Stimulated activated CD8-positive, alpha-beta memory T cell treated with anti-CD3 and anti-CD28 coated beads, Interleukin-4, amount 100 ng/mL, for 4 hours (primary cell): ENCODE measurements at regions not wholly inside any gene's neighbourhood (a gene's known extent, or its start where the extent isn't known, plus 50 kb on each side); places are given as distances from the start of the nearest gene placed in this dataset.

ENCODE experiments used
- DNase-seq, 2 donors: peaks; one replicate each; pipeline ENCODE4 v3.0.0-alpha.2; 2020; ENCODE audit warnings: low read depth in 2 of 2, low spot score in 1 of 2

GRCh38 chr22:27662359-27663301 is 138.9 kb downstream of the MN1 start:
- no peak for DNase-seq

GRCh38 chr22:27663812-27664211 is 137.7 kb downstream of the MN1 start:
- no peak for DNase-seq

- no peak for DNase-seq
Observed at GRCh38 chr22:27666272-27666997, 135.1 kb downstream of the MN1 start.

DNA sequence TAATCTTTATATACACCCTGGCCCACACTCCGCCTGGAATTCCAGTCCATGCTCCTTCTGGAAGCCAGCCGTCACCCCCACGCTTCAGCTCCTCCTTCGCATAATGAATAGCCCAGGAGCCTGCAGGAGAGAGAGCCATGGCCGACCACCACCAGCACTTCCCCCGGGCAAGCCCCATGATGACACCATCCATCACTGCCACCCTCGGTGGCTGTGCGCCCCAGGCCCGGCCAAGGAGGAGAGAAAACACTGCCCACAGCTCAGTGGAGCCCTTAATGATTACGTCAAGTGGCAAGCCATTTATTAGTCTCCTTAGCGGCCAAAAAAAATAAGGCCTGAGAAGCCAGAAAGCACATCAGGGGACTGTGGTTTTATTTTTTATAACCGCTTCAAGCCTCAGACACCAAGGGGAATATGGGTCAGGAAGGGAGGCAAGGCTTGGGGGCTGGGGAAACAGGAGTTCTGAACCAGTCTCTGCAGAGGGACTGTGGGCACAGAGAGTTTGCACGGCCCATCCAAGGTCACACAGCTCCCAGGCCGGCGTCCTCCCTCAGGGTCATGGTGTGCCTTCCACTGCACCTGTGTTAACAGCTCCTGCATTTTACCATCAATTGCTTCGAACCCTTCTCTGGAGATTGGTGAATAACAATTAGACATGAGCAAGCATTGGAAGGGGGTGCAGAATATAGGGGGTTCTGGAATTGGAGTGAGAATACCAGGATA is 134.3 kb downstream of the MN1 start:
- DNase-seq: no peak

GRCh38 chr22:27668828-27669797 is 132.4 kb downstream of the MN1 start:
- no peak for DNase-seq

GRCh38 chr22:27669798-27670599 is 131.6 kb downstream of the MN1 start:
- no peak for DNase-seq

GRCh38 chr22:27670701-27671412 is 130.7 kb downstream of the MN1 start:
- no peak for DNase-seq

GRCh38 chr22:27671413-27671935 is 130.1 kb downstream of the MN1 start:
- no peak for DNase-seq

GRCh38 chr22:27672721-27673418 is 128.7 kb downstream of the MN1 start:
- DNase-seq: no peak

DNA sequence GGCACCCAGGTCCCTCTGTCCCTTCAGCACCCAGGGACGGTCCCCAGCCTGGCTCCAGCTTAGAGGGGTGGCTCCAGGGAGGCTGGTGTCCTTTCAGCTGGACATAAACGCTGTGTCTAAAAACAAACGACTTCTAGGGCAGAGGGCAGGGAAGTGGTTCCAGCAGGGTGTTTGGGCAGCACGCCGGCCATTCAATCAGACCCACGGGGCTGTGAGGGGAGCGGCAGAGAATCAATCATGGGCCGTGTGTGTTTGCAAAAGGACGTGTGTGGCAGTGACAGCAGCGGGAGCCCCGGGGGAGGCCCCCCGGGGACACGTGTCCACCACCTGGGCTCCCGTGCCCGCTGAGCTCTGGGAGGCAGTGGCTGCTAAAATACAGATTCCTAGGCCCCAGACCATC is 127.7 kb downstream of the MN1 start:
- DNase-seq: no peak

DNA sequence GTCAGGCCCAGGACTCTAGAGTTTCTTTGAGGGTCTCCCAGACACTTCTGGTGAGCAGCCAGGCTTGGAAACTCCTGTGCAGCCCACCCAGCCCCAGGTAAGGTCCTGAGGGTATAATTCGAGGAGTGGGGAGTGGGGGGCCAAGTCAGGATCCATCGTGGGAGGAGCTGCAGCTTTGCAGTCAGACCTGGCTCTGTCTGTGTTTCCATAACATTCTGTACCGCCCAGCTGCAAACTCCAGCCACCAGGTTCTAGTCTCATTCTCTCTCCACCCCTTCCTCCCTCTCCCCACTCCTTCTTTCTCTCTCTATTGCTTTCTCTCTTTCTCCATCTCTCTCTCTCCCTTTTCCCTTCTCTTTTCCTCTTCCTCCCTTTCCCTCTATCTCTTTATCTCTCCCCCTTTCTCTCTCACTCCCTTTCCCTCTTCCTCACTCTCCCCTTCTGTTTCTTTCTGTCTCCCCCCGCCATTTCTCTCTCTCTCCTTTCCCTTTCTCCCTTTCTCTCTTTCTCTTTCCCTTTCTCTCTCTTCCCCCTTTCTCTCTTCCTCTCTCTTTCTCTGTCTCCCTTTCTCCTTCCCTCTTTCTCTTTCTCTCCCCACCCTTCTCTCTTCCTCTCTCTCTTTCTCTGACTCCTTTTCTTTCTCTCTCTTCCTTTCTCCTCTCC is 127.2 kb downstream of the MN1 start:
- DNase-seq: no peak

DNA sequence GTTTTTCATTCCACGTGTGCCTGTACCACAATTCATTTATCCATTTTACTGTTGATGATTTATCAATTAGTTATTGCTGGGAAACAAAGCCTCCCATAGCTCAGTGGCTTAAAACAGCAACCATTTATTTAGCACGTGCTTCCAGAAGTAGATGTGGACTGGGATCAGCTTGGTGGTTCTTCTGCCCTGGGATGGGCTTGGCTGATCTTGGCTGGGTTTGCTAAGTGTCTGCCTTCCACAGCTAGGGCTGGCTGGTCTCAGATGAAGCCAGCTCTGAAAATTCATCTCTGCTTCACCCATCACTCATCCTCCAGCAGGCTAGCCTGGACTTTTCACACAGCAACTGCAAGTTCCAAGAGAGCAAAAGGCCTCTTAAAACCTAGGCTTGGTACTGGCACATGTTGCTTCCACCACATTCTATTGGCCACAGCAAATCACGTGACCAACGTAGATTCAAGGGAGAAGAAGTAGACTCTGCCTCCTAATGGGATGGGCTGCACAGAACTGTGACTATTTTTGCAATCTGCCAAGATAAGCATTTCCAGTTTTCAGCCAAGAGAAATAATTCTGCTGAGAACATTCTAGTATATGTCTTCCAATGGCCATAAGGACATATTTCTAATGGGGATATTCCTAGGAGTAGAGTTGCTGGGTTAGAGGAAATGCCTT is 124.9 kb downstream of the MN1 start:
- DNase-seq: no peak

DNA sequence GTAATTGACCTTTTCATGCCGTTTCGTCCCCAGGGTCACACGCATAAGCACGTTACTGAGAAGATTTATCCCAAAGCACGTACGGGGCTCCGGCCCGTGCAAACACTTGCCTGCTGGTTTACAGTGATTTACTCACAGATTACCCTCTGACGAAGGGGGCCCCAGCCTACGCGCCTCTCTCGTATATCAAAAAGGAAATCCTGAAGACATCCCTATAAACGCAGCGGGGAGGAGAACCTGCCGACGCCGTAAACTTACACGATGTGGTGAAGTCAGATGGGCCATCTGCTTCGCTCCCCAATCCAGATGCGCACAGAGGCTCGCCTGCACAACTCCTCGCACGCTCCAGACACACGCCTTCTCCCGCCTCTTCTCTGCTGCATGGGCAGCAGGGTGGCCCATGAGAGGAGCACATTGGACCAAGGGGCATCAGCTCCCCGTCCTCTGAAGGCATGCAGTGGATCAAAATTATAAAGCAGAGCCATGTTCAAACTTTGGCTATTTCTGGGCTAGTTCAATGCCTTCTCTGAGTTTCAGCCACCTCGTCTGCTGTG is 123.6 kb downstream of the MN1 start:
- DNase-seq: no peak

- no peak for DNase-seq
Observed at GRCh38 chr22:27679176-27679575, 122.4 kb downstream of the MN1 start.

DNA sequence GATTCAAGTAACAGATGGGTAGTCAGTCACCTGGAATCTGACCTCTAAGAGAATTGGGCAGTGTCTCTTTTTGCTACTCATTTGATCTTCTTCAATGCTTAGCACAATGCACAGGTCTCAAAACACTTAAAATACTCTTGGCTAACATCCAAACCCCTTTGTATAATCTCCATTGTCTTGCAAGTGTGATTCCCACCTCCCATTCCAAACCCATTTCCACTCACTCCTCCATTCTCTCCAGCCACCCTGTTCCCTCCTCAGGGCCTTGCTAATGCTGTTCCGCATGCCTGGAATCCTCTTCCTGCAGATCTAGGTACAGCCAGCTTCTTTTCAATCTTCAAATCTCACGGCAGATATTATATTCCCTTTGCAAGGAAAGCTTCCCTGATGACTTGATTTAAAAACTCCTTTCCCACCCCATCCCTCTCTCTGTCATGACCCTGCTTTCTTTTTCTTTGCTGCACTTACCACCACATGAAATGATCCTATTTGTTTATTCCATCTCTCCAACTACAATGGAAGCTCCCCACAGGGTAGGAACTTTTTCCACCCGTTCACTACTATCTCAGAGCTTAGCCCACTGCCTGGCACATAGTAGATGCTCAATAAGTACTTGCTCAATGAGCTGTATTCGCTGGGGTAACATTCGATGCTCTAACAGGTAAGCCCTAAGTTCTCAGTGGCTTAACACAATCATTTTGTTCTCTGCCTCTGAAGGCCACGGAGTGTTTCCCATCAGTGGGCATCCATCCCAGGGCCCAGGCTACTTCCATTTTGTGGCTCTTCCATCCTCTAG is 121.7 kb downstream of the MN1 start:
- DNase-seq: no peak

GRCh38 chr22:27680636-27681035 is 120.9 kb downstream of the MN1 start:
- DNase-seq: no peak
